GM12874 (cell line): ENCODE measurements at regions not wholly inside any gene's neighbourhood (a gene's known extent, or its start where the extent isn't known, plus 50 kb on each side); places are given as distances from the start of the nearest gene placed in this dataset.

ENCODE experiments used
- TF ChIP-seq, protein P1 (sequence below): IDR thresholded peaks from 2 replicates; pipeline ENCODE4 v1.5.1; 2011; ENCODE audit warnings: low read depth, mild to moderate bottlenecking, control low read depth, low read length, moderate library complexity; ENCODE audit not compliant: insufficient read depth

DNA sequence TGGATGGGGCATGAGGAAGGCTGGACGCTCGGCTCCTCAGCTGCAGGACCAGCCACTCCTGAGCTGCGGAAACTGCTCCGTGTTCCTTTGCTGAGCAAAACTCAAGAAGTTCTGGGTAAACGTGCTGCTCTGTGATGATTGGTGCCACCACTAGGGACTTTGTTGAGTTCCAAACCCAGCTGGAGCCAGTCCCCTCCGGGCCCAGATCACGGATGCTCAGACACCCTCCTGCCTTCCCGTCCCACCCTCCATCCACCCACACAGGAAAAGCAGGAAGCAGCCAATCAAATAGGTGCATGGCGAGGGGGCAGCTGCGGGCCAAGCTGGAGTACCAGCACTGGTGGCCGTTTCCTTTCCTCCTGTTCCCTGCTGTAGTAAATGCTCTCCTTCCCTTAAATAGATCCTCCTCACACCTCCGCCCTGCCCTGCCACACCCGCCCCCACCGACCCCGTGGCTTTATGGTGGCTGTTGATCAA, 68.0 kb downstream of the ADRA2C start:
- TF ChIP-seq, protein P1, sequence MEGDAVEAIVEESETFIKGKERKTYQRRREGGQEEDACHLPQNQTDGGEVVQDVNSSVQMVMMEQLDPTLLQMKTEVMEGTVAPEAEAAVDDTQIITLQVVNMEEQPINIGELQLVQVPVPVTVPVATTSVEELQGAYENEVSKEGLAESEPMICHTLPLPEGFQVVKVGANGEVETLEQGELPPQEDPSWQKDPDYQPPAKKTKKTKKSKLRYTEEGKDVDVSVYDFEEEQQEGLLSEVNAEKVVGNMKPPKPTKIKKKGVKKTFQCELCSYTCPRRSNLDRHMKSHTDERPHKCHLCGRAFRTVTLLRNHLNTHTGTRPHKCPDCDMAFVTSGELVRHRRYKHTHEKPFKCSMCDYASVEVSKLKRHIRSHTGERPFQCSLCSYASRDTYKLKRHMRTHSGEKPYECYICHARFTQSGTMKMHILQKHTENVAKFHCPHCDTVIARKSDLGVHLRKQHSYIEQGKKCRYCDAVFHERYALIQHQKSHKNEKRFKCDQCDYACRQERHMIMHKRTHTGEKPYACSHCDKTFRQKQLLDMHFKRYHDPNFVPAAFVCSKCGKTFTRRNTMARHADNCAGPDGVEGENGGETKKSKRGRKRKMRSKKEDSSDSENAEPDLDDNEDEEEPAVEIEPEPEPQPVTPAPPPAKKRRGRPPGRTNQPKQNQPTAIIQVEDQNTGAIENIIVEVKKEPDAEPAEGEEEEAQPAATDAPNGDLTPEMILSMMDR = no peak

DNA sequence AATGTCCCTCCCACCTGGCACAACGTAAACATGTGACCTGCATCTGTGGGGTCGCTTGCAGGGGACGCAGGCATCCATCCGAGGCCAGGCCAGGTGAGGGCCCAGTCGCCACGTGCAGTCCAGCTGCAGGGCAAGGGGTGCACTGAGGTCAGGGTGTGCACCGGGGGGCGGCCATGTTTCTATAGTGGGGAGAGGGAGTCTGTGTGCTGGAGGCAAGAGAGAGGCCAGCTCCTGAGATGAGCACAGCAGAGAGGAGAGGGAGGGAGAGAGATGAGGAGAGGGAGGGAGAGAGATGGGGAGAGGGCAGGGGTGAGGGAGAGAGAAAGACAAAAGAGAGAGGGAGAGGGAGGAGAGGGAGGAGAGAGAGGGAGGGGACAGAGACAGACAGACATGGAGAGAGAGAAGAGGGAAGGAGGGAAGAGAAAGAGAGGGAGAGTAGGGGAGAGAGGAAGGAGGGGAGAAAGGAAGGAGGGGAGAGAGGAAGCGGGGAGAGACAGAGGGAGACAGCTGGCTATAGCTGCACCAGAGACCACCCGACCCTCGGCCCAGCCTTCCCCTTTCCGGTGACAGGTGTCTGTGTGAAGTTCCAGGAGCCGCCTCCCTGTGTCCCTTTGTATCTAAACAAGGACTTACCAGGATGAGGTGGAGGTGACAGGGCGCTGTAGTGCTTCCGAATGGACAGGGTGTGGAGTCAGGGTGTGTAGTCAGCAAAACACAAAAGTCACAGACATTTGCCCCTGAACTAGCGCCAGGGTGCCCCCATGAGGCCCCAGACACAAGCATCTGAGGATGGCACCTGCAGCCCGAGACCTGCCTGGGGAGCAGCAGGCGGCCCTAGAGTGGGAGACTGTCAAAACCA, 68.7 kb downstream of the ADRA2C start:
- TF ChIP-seq, protein P1 = no peak

DNA sequence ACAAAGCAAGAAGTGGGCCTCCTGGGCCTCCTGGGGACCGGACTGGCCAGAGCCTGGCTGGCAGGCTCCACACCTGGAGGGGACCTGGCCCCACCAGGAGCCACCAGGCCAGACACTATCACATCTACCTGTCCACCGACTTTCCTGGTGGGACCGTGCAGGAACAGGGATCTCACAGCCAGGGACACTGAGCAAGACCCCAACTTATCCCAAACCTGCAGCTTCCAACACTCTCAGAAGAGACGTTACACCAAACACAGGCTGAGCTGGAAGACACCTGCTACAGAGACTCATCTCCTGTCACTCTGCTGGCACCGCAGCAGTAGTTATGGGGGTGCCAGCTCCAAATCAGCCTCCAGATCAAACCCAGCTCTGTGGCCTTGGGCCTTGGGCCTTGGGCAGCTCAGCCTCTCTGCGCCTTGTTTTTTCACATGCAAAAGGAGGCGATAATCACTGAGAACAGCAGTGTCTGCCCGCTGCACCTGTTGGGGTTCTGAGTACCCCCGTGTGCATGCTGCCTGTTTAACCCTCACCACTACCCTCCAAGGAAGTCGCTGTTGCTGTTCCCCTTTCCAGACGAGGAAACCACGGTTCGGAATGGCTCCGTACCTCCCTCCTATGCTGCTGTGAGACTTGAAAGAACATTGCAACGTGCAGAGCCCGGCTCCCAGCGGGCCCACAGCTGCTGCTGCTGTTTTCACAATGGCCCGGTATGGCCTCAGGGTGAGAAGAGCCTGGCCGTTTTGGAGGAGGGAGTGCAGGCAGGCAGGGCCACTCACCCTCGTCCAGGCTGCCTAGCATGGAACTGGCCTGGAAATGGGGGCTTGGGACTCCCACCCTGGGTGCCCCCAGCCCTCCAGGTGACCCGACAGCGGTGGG, 69.6 kb downstream of the ADRA2C start:
- TF ChIP-seq, protein P1 = no peak

DNA sequence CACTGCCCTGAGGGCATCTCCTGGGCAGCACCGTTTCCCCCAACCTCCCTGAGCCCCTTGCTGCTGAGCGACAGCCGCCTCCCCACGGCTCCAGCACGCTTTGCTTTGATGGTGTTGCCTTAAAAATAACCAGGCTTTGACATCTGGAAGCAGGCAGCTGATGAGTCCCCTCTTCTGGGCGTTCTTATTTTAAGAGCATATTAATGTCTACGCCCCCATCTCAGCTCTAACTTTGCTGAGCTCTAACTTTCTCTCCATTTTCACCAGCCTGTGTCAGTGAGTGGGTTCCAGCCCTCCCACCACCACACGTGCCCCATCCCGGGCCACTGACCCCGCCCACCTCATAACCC, 70.2 kb downstream of the ADRA2C start:
- TF ChIP-seq, protein P1 = no peak

DNA sequence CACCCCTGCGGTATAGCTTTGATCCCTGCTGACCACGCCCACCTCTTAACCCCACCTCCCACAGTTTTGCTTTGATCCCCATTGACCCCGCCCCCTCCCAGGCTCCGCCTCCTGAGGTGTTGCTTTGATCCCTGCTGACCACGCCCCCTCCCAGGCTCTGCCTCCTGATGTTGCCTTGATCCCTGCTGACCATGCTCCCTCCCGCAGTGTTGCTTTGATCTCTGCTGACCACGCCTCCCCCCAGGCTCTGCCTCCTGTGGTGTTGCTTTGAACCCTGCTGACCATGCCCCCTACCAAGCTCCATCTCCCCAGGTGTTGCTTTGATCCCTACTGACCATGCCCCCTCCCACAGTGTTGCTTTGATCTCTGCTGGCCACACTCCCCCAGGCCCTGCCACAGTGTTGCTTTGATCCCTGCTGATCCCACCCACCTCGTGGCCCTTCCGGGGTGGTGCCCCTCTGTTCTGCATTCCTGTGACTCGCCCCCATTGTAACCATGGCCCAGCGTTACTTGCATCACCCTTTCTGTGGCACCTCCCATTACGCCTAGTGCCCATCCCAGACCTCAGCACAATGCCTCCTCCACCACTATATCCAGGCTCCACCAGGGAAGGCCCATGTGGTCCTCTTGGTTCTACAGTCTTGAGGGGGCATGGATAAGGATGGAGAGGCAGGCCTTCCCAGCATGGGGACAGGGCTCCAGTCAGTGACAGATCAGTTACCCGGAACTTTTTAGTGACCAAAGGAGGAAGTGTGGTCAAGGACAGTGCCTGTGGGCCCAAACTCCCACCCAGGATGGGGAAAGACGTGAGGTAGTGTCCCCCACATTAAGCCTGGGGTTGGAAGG, 70.8 kb downstream of the ADRA2C start:
- TF ChIP-seq, protein P1 = no peak

DNA sequence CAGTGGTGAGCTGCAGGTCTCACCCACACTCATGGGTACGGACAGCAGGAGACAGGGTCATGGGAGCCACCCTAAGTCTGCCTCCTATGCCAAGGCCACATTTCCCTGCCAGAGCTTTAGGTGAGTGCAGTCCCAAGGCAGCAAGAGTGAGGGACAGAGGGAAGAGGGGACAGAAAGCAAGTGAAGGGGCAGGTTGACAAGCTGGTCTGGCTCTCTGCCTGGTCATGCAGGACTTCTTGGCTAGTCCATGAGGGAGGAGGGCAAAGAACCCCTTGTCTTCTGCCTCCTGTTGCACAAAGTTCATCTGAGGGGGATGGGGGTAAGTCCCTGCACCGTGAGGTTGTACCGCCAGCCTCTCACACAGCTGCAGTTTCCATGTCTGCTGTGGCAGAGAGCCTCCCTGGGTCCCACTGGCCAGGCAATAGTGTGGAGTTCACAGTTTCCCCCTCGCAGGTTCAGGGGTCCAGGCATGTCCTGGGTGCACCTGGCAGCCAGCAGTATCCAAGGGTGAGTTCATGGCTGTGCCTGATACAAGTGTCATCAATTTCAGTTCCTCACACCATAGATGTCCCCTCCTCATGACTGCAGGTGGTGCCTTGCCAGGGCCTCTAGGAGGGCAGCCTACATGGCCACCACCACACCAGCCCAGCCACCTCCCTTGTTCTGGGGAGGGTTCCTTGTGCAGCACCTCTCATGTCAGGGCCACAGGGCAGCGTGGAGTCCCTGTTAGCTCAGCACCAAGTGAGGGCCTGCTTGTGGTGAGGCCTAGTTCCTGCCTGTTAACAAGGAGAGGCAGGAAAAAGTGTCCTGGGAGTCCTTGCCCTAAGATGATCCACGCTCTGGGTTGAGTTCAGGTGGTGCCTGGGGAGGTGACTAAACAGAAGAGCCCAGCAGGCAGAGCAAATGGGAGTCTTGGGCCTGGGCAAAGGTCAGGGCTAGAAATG, 72.5 kb downstream of the ADRA2C start:
- TF ChIP-seq, protein P1 = no peak
